H1 (cell line): ENCODE measurements at regions not wholly inside any gene's neighbourhood (a gene's known extent, or its start where the extent isn't known, plus 50 kb on each side); places are given as distances from the start of the nearest gene placed in this dataset.

Source experiments
- CEBPB ChIP-seq: IDR thresholded peaks from 2 replicates; pipeline ENCODE4 v1.6.1; 2012; ENCODE audit warnings: low read depth, low read length
- CHD2 ChIP-seq: IDR thresholded peaks from 2 replicates; pipeline ENCODE4 v1.6.1; 2012; ENCODE audit warnings: low read length, improper control_type of control experiment
- HDAC2 ChIP-seq, 2 experiments: fragments of 300-600 bp in 1 of 2; sonication (generic) in 1 of 2; IDR thresholded peaks; 2 replicates each; pipeline ENCODE4 v1.6.1; 2011 to 2012; ENCODE audit warnings: low read depth in 2 of 2, low read length in 2 of 2, mild to moderate bottlenecking in 2 of 2, moderate library complexity in 2 of 2, borderline replicate concordance in 1 of 2, inconsistent platforms in 1 of 2
- JUN ChIP-seq: IDR thresholded peaks from 2 replicates; pipeline ENCODE4 v1.6.1; 2011; ENCODE audit warnings: low read depth, mild to moderate bottlenecking, improper control_type of control experiment, low read length
- RNF2 ChIP-seq: fragments of 200-900, 300-1000 bp; sonication (generic); IDR thresholded peaks from 2 replicates; pipeline ENCODE4 v1.7.1; 2016; ENCODE audit warnings: borderline replicate concordance, low read depth, mild to moderate bottlenecking, antibody characterized with exemption, low read length; ENCODE audit not compliant: poor library complexity, severe bottlenecking; ENCODE audit errors: missing control alignments
- SAP30 ChIP-seq: fragments of 300-600 bp; sonication (generic); IDR thresholded peaks from 2 replicates; pipeline ENCODE4 v1.7.1; 2012; ENCODE audit warnings: low read length, moderate library complexity, mild to moderate bottlenecking, inconsistent platforms; ENCODE audit not compliant: insufficient read depth, insufficient replicate concordance
- SP2 ChIP-seq: IDR thresholded peaks from 2 replicates; pipeline ENCODE4 v1.6.1; 2012; ENCODE audit warnings: mild to moderate bottlenecking, low read length, inconsistent platforms
- SRF ChIP-seq: IDR thresholded peaks from 2 replicates; pipeline ENCODE4 v1.6.1; 2011; ENCODE audit warnings: mild to moderate bottlenecking, low read depth, low read length, moderate library complexity
- TF ChIP-seq, protein P1 (sequence below): IDR thresholded peaks from 2 replicates; pipeline ENCODE4 v1.6.1; 2012; ENCODE audit warnings: inconsistent platforms
- TF ChIP-seq, protein P2 (sequence below): IDR thresholded peaks from 2 replicates; pipeline ENCODE4 v1.6.1; 2012; ENCODE audit warnings: low read length, inconsistent platforms

DNA sequence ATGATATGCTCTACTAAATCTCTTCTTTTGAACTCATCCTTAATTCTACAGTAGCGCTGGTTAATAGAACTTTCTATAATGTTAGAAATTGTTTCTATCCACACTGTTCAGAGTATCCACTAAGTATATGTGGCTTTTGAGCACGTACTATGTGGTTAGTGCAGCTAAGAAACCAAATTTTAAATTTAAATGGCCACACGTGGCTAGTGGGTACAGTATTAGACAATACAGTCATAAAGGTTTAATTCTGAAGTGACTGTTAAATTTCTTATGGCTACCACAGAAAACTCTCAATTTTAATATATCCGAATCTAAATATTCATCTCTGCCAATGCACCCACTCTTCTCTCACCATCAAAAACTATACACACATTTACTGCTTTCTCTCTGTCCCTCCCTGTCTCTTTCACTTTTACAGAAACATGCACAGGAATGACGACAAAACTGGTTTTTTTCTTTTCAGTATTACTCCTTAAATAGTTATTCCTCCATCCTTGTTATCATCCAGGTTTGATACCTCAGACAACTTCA is 583.9 kb downstream of the KCTD8 start (continued):
- TF ChIP-seq, protein P1, sequence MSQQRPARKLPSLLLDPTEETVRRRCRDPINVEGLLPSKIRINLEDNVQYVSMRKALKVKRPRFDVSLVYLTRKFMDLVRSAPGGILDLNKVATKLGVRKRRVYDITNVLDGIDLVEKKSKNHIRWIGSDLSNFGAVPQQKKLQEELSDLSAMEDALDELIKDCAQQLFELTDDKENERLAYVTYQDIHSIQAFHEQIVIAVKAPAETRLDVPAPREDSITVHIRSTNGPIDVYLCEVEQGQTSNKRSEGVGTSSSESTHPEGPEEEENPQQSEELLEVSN: no peak
- TF ChIP-seq SP2: no peak
- TF ChIP-seq RNF2: no peak
- no peak for TF ChIP-seq HDAC2 (IDR thresholded peaks at IDR 0.05; ENCODE audit: borderline replicate concordance in 1 of 2, low read depth in 2 of 2, low read length in 2 of 2)
- TF ChIP-seq SRF: no peak
- TF ChIP-seq, protein P2, sequence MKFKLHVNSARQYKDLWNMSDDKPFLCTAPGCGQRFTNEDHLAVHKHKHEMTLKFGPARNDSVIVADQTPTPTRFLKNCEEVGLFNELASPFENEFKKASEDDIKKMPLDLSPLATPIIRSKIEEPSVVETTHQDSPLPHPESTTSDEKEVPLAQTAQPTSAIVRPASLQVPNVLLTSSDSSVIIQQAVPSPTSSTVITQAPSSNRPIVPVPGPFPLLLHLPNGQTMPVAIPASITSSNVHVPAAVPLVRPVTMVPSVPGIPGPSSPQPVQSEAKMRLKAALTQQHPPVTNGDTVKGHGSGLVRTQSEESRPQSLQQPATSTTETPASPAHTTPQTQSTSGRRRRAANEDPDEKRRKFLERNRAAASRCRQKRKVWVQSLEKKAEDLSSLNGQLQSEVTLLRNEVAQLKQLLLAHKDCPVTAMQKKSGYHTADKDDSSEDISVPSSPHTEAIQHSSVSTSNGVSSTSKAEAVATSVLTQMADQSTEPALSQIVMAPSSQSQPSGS: no peak
- TF ChIP-seq SAP30: no peak
- TF ChIP-seq JUN: no peak
- no peak for TF ChIP-seq CEBPB
- no peak for TF ChIP-seq CHD2
